ENCODE measurements at regions not wholly inside any gene's neighbourhood (a gene's known extent, or its start where the extent isn't known, plus 50 kb on each side); places are given as distances from the start of the nearest gene placed in this dataset.

- no peak for TF ChIP-seq CTCF (IDR thresholded peaks at IDR 0.05)
- TF ChIP-seq POLR2A (IDR thresholded peaks at IDR 0.05), result no peak
Measured at GRCh38 chr13:82657471-82657870, 1224.8 kb downstream of the SLITRK1 start.
